GM13976 (cell line): ENCODE measurements at regions not wholly inside any gene's neighbourhood (a gene's known extent, or its start where the extent isn't known, plus 50 kb on each side); places are given as distances from the start of the nearest gene placed in this dataset.

Source experiments
- DNase-seq: peaks from one replicate; pipeline ENCODE4 v3.0.0; 2012; ENCODE audit warnings: low spot score
- in situ Hi-C: fragments of 300-500 bp; cut with MboI; formaldehyde crosslinking; loops from one replicate; pipeline ENCODE4 v1.12.0; 2022; ENCODE audit warnings: low sequenced_read_pairs, mixed read lengths, inconsistent platforms; ENCODE audit not compliant: unreplicated experiment
- TF ChIP-seq, protein P1 (sequence below): IDR thresholded peaks from 2 replicates; pipeline ENCODE4 v1.5.1; 2012; ENCODE audit warnings: borderline replicate concordance, mild to moderate bottlenecking; ENCODE audit not compliant: insufficient read depth; ENCODE audit errors: extremely low read depth, missing control alignments, control extremely low read depth

DNA sequence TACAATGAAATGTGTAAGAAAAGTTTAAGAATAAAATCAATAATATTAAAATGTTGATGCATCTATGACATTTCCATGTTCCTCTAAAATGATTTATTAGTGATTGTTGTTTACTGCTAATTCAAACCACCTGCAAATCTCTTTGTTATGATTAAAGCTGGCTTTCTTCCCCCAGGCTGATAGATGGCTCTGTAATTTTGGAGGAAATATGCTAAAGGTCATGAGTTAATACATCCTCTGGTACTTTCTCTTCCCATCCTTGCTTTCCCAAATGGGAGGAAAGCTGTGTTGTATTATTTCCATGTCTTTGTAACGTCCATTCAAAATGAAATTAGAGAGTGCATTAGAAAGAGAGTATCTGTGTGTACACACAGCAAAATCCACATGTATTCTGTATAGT lies 139.5 kb upstream of the TMCO5A start:
- in situ Hi-C loops = no loop called here
- no peak for DNase-seq

DNA sequence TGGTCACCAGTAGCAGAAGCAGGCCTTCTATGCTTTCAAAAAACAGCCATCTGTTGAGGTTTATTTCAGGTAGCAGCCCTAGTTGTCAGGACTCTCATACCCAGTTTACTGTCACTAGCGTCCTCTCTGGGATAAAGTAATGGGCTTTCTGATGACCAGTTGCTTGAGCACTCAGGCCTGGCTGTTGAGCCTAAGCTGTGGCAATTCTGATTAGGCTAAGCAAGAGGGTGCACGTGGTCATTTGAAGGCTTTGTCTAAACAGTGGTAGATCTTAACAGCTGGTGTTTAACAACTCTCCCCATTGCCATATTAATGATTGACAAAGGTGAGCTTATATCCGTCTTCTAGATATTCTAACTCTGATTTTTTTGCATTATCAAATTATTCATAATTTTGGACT lies 132.9 kb upstream of the TMCO5A start:
- in situ Hi-C loops = no loop called here
- TF ChIP-seq, protein P1, sequence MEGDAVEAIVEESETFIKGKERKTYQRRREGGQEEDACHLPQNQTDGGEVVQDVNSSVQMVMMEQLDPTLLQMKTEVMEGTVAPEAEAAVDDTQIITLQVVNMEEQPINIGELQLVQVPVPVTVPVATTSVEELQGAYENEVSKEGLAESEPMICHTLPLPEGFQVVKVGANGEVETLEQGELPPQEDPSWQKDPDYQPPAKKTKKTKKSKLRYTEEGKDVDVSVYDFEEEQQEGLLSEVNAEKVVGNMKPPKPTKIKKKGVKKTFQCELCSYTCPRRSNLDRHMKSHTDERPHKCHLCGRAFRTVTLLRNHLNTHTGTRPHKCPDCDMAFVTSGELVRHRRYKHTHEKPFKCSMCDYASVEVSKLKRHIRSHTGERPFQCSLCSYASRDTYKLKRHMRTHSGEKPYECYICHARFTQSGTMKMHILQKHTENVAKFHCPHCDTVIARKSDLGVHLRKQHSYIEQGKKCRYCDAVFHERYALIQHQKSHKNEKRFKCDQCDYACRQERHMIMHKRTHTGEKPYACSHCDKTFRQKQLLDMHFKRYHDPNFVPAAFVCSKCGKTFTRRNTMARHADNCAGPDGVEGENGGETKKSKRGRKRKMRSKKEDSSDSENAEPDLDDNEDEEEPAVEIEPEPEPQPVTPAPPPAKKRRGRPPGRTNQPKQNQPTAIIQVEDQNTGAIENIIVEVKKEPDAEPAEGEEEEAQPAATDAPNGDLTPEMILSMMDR = no peak
- DNase-seq = no peak

More for the DNA sequence above, 139.5 kb upstream of the TMCO5A start:
- TF ChIP-seq, protein P1 = no peak

DNA sequence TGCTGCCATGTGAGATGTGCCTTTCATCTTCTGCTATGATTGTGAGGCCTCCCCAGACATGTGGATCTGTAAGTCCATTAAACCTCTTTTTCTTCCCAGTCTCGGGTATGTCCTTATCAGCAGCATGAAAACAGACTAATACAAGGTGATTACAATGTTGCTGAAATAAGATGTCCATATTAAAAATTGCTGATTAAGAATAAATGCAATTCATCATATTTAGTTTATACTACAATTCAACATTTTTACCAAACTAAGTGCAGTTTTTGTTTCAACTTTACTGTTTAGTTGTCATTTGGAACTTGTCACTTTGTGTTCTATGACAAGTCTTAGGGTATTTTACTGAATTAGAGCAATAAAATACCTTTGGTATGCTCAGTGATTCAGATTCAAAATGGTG lies 127.6 kb upstream of the TMCO5A start:
- TF ChIP-seq, protein P1 = no peak
- in situ Hi-C loops = no loop called here
- DNase-seq = no peak

DNA sequence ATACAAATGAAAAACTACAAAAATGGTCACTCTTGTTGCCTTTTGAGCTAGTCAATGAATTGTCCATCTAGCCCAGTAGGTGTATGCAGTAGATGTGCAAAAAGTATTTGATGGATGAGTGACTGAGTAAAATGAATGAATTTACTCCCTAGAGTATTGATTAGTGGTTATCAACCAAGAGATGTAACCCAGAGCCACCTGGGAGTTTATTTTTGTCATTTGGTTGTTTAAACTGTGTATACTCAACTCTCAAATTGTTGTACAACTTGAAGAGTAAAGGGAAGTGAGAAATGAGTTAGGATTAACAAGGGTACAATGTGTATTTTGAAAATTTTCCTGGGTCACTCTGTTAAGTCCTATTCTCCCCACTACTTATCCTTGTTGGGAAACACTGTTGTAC lies 124.1 kb upstream of the TMCO5A start:
- TF ChIP-seq, protein P1 = no peak
- DNase-seq = no peak
- in situ Hi-C loops = no loop called here

DNA sequence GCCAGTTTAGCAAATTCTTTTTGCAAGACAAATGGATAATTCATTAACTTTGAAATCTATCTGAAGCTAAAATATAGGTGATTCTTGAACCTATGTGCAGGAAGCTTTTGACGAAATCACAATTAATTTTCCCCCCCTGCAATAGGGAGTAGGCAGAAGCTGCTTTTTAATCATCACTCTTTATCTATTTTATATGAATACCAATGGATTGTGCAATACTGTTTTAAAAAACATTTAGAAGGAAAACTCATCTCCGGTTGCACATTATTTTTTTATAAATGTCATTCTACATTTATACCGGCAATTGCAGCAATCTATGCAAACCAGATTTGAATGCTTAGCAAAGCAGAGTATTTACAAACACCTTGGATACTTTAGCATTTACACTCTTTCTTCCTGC lies 121.1 kb upstream of the TMCO5A start:
- in situ Hi-C loops = no loop called here
- DNase-seq = no peak
- TF ChIP-seq, protein P1 = no peak

DNA sequence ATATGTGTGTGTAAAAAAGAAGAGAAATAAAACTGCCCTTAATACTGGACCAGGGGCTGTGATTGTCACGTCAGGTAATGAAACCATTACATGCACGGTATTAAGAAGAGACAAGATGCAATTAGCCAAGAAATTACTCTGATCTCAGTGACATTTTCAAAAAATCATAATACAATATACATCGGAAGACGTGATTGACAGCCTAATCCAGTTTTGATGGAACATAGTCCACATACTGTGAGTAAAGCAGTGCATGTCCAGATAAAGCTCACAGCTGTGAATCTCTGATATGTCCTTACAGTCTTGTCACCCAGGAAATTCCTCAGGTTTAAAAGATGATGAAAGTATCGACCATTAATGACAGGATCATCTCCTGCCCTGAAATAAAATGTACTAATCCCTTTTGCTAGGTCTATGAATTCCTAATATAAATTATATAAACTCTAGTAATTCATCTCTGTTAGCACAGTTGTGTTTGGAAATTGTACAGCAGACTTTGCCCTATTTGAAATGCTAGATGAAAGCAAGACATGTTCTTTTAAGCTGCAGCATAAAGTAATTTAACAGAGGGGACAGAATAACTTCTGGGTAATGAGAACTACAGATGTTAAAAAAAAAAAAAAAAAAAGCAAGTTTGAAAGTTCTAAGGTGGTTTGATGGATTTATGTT lies 119.5 kb upstream of the TMCO5A start:
- TF ChIP-seq, protein P1 = no peak
- in situ Hi-C loops = no loop called here
- no peak for DNase-seq
